ENCODE measurements at regions not wholly inside any gene's neighbourhood (a gene's known extent, or its start where the extent isn't known, plus 50 kb on each side); places are given as distances from the start of the nearest gene placed in this dataset.

GRCh38 chr19:29115181-29115580 lies 97.8 kb downstream of the UQCRFS1 start (continued):
- no peak for TF ChIP-seq FOXP1 (CRISPR knock-in tag; IDR thresholded peaks at IDR 0.05; ENCODE audit: borderline replicate concordance)

GRCh38 chr19:29113838-29114237 lies 99.1 kb downstream of the UQCRFS1 start:
- TF ChIP-seq ZNF423 (CRISPR knock-in tag; IDR thresholded peaks at IDR 0.05) (no peak), PRDM15 (CRISPR knock-in tag; IDR thresholded peaks at IDR 0.05) (no peak), MLX (CRISPR knock-in tag; IDR thresholded peaks at IDR 0.05) (no peak), PREB (CRISPR knock-in tag; IDR thresholded peaks at IDR 0.05; ENCODE audit: borderline replicate concordance) (no peak), ESRRA (CRISPR knock-in tag; IDR thresholded peaks at IDR 0.05; ENCODE audit: borderline replicate concordance) (no peak), ZNF138 (CRISPR knock-in tag; conservative IDR thresholded peaks at IDR 0.05) (no peak), ZNF532 (CRISPR knock-in tag; IDR thresholded peaks at IDR 0.05; ENCODE audit: borderline replicate concordance) (no peak), OVOL2 (CRISPR knock-in tag; IDR thresholded peaks at IDR 0.05; ENCODE audit: borderline replicate concordance) (no peak), TCF7 (CRISPR knock-in tag; IDR thresholded peaks at IDR 0.05; ENCODE audit: low read depth) (no peak)
- H3K4me3 Mint-ChIP-seq, result no peak overlapping the region
- CTCF ChIA-PET, result no interaction called here
- POLR2A ChIA-PET, result no interaction called here
- DNase-seq (ENCODE audit: low spot score) (no peak), ATAC-seq (no peak)
- H3K4me1 Mint-ChIP-seq, result no peaks in the 10 kb centered on the region
- no peak overlapping the region for H3K27ac Mint-ChIP-seq
- peaks cover 13% of the 10 kb centered on the region for H3K9me3 Mint-ChIP-seq
- H3K36me3 Mint-ChIP-seq, result no peaks in the 10 kb centered on the region
- H3K27me3 Mint-ChIP-seq (ENCODE audit: low read depth), result no peaks in the 10 kb centered on the region; the same call in 1 of the 2 replicates

GRCh38 chr19:29111576-29111975 lies 101.4 kb downstream of the UQCRFS1 start:
- Mint-ChIP-seq H3K27me3 (ENCODE audit: low read depth) (no peaks in the 10 kb centered on the region; the same call in 1 of the 2 replicates), H3K9me3 (peaks cover 7% of the 10 kb centered on the region), H3K36me3 (no peaks in the 10 kb centered on the region), H3K27ac (no peak overlapping the region), H3K4me3 (no peak overlapping the region), H3K4me1 (no peaks in the 10 kb centered on the region)
- ChIA-PET CTCF (interaction anchor here (1.6 kb wide), 1 partner anchor 10 kb away, joined by 7 read pairs; no protein-coding TSS in a partner anchor), POLR2A (no interaction called here)
- ATAC-seq (no peak), DNase-seq (ENCODE audit: low spot score) (no peak)
- TF ChIP-seq SP1 (CRISPR knock-in tag; conservative IDR thresholded peaks at IDR 0.05) (no peak), HMGXB4 (CRISPR knock-in tag; IDR thresholded peaks at IDR 0.05) (no peak), FOXP4 (CRISPR knock-in tag; IDR thresholded peaks at IDR 0.05) (no peak), SMAD3 (CRISPR knock-in tag; IDR thresholded peaks at IDR 0.05; ENCODE audit: borderline replicate concordance) (no peak), ZNF219 (CRISPR knock-in tag; IDR thresholded peaks at IDR 0.05; ENCODE audit: borderline replicate concordance) (no peak), E2F4 (CRISPR knock-in tag; IDR thresholded peaks at IDR 0.05; ENCODE audit: borderline replicate concordance, low read depth) (no peak), MAX (CRISPR knock-in tag; IDR thresholded peaks at IDR 0.05) (no peak), HMGA2 (CRISPR knock-in tag; IDR thresholded peaks at IDR 0.05) (no peak)

All from WTC11 (cell line).